Heart right ventricle (tissue), 16 donors: ENCODE measurements at regions not wholly inside any gene's neighbourhood (a gene's known extent, or its start where the extent isn't known, plus 50 kb on each side); places are given as distances from the start of the nearest gene placed in this dataset.
"Not testable (repeated sequence)": the region's sequence is repeated elsewhere in the genome, so short reads cannot be mapped to it uniquely, and the experiment has no call there.

Source experiments
- ATAC-seq, 8 donors: fragments of 200-7000 bp; cut with Tn5 transposase; one replicate each; pipeline ENCODE4 v1.9.1; 2020; ENCODE audit warnings: mild to moderate bottlenecking in 8 of 8, moderate library complexity in 8 of 8, moderate number of reproducible peaks in 1 of 8
- DNase-seq, 2 donors: peaks; one replicate each; pipeline ENCODE4 v3.0.0-alpha.2; 2020
- H3K27ac ChIP-seq, 10 donors: fragments of 200-600 bp; sonication (generic) in 2 of 10; one replicate each; pipeline versions ENCODE4 v1.5.0 to v1.8.0; 2020 to 2022; ENCODE audit warnings: mild to moderate bottlenecking in 3 of 10
- H3K27me3 ChIP-seq, 7 donors: fragments of 200-600 bp; one replicate each; pipeline ENCODE4 v1.8.0; 2021 to 2022; ENCODE audit warnings: mild to moderate bottlenecking in 2 of 7
- H3K36me3 ChIP-seq, 9 donors: fragments of 200-600 bp; sonication (generic) in 1 of 9; one replicate each; pipeline versions ENCODE4 v1.5.0 to v1.8.0; 2020 to 2022; ENCODE audit warnings: mild to moderate bottlenecking in 2 of 9
- H3K4me1 ChIP-seq, 9 donors: fragments of 200-600 bp; sonication (generic) in 1 of 9; one replicate each; pipeline versions ENCODE4 v1.5.0 to v1.8.0; 2020 to 2022; ENCODE audit warnings: mild to moderate bottlenecking in 4 of 9
- H3K4me3 ChIP-seq, 10 donors: fragments of 200-600 bp; sonication (generic) in 2 of 10; one replicate each; pipeline versions ENCODE4 v1.5.0 to v1.8.0; 2020 to 2022; ENCODE audit warnings: mild to moderate bottlenecking in 7 of 10, moderate library complexity in 2 of 10
- H3K9me3 ChIP-seq, 11 donors: fragments of 200-600 bp in 10 of 11; sonication (generic) in 2 of 11; one replicate each; pipeline versions ENCODE4 v1.5.0 to v1.8.0; 2013 to 2022; ENCODE audit warnings: mild to moderate bottlenecking in 2 of 11, control low read depth in 1 of 11, moderate library complexity in 1 of 11
- WGBS, 2 donors: extraction: QIAGEN DNeasy Blood & Tissue Kit; methylation state at CpG; one replicate each; pipeline ENCODE4 v1.1.7; 2013; ENCODE audit warnings: inconsistent platforms in 1 of 2; 5-methylcytosine and 5-hydroxymethylcytosine counted together
- intact Hi-C, 10 donors: fragments of 100-400 bp; cut with DNase I; formaldehyde crosslinking; loops; one replicate each; pipeline versions ENCODE4 v1.11.1 to v1.14.2; 2022
- TF ChIP-seq, protein P1 (sequence below), 9 donors: fragments of 200-600 bp; sonication (generic) in 2 of 9; IDR thresholded peaks; one replicate each; pipeline versions ENCODE4 v1.5.0 to v1.8.0; 2021 to 2022; ENCODE audit warnings: antibody characterized with exemption in 9 of 9, mild to moderate bottlenecking in 5 of 9, moderate library complexity in 1 of 9
- donor health status: Arrhythmogenic right ventricular cardiomyopathy.
- donor health status: ischemic (EF 13 %, LVEDD 7.1; RV severe dilation, severe dysfunction).
- donor health status: healthy with polysubstance abuse.
- donor health status: DM: no; HTN: yes; CAD: no.
- donor health status: DM: no; HTN: no; CAD: no.
- donor health status: ischemic (EF 25% LVEDD 6.9; RV normal size, moderate dysfunction).
- donor health status: ischemic (EF 25% LVEDD 5.7; RV mildly dilated, moderate dysfunction).
- donor health status: healthy.
- donor health status: DM: yes; HTN: yes; CAD: no.
- donor health status: Ischemic cardiomyopathy.
- donor health status: ischemic (EF 35%, LVEDD 5.7; RV mildly dilated, moderate dysfunction).
- donor health status: nonischemic (EF 11% LVEDD 7.7; RV severe dilation, severe dysfunction).
- donor health status: DM: yes; HTN: yes; CAD: no.
- donor health status: PGD.
- donor health status: ischemic (EF 29% LVEDD 5.4; RV normal size, mild dysfunction).
- donor health status: nonischemic (EF 23%, LVEDD 6.1; RV moderate dilation, normal function).

- peaks cover 0 to 45% (median 6%) of the 10 kb centered on the region in 11 donors for H3K9me3 ChIP-seq
- no peak for ATAC-seq
- TF ChIP-seq, protein P1, sequence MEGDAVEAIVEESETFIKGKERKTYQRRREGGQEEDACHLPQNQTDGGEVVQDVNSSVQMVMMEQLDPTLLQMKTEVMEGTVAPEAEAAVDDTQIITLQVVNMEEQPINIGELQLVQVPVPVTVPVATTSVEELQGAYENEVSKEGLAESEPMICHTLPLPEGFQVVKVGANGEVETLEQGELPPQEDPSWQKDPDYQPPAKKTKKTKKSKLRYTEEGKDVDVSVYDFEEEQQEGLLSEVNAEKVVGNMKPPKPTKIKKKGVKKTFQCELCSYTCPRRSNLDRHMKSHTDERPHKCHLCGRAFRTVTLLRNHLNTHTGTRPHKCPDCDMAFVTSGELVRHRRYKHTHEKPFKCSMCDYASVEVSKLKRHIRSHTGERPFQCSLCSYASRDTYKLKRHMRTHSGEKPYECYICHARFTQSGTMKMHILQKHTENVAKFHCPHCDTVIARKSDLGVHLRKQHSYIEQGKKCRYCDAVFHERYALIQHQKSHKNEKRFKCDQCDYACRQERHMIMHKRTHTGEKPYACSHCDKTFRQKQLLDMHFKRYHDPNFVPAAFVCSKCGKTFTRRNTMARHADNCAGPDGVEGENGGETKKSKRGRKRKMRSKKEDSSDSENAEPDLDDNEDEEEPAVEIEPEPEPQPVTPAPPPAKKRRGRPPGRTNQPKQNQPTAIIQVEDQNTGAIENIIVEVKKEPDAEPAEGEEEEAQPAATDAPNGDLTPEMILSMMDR (IDR thresholded peaks at IDR 0.05) = no peak
- H3K27me3 ChIP-seq = no peaks in the 10 kb centered on the region
- no peaks in the 10 kb centered on the region for H3K36me3 ChIP-seq
- intact Hi-C loops = loop anchor here in 1 of 10 donors (10.0 kb wide), 1 partner anchor 158 kb away; no protein-coding TSS in a partner anchor
- no peak overlapping the region for H3K4me3 ChIP-seq
- H3K4me1 ChIP-seq = peaks cover 0 to 11% (median 0%) of the 10 kb centered on the region in 9 donors
- no peak for DNase-seq
- no peak overlapping the region for H3K27ac ChIP-seq
Measured at GRCh38 chr9:34862836-34863235, 95.2 kb upstream of the PHF24 start.

DNA sequence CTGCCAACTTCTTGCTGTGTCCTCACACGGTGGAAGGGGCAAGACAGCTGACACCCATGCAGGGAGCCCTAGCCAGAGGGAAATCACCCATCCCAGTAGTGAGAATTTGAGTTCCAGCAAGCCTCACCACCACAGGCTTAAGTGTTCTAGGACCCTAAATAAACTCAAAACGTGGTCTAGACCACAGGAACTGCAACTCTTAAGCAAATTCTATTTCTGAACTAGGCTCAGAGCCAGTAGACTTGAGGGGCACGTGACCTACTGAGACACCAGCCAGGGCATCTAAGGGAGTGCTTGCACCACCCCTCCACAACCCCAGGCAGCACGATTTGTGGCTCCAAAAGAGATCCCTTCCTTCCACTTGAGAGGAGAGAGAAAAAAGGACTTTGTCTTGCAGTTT is 96.0 kb upstream of the PHF24 start:
- H3K27me3 ChIP-seq = no peaks in the 10 kb centered on the region
- intact Hi-C loops = loop anchor here in 1 of 10 donors (10.0 kb wide), 1 partner anchor 157 kb away; no protein-coding TSS in a partner anchor
- no peak for ATAC-seq
- TF ChIP-seq, protein P1 (IDR thresholded peaks at IDR 0.05) = no peak
- no peak overlapping the region for H3K27ac ChIP-seq
- H3K36me3 ChIP-seq = no peaks in the 10 kb centered on the region
- H3K4me3 ChIP-seq = no peak overlapping the region
- 23 to 32% methylated on average over 4 of the region's 4 CpGs for WGBS, 2 donors
- DNase-seq = no peak
- peaks cover 0 to 53% (median 9%) of the 10 kb centered on the region in 11 donors for H3K9me3 ChIP-seq
- H3K4me1 ChIP-seq = peaks cover 0 to 4% (median 0%) of the 10 kb centered on the region in 9 donors

DNA sequence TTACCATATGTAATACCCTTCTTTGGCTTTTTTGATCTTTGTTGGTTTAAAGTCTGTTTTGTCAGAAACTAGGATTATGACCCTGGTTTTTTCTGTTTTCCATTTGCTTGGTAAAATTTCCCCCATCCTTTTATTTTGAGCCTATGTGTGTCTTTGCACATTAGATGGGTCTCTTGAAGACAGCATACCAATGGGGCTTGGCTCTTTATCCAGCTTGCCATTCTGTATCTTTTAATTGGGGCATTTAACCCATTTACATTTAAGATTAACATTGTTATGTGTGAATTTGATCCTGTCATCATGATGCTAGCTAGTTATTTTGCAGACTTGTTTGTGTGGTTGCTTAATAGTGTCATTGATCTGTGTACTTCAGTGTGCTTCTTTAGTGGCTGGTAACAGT is 103.1 kb upstream of the PHF24 start:
- intact Hi-C loops = loop anchor here in 1 of 10 donors (10.0 kb wide), 1 partner anchor 80 kb away; no protein-coding TSS in a partner anchor
- not testable (repeated sequence) for ATAC-seq, H3K27ac ChIP-seq, H3K36me3 ChIP-seq, DNase-seq, H3K4me1 ChIP-seq, H3K27me3 ChIP-seq, H3K4me3 ChIP-seq
- peaks cover 0 to 66% (median 23%) of the 10 kb centered on the region in 11 donors for H3K9me3 ChIP-seq

GRCh38 chr9:34830068-34830467 is 120.1 kb upstream of the CCL21 start:
- TF ChIP-seq, protein P1 (IDR thresholded peaks at IDR 0.05) = no peak
- Histone ChIP-seq H3K4me1 (no peaks in the 10 kb centered on the region), H3K27me3 (peaks cover 0 to 9% (median 0%) of the 10 kb centered on the region in 7 donors), H3K36me3 (no peaks in the 10 kb centered on the region), H3K9me3 (no peaks in the 10 kb centered on the region), H3K4me3 (no peak overlapping the region), H3K27ac (no peak overlapping the region)
- WGBS, 2 donors = 90 to 95% methylated on average over 1 of the region's 1 CpG
- intact Hi-C loops = no loop called here
- DNase-seq = no peak
- ATAC-seq = no peak

GRCh38 chr9:34826999-34827538 is 117.1 kb upstream of the CCL21 start:
- TF ChIP-seq, protein P1 (IDR thresholded peaks at IDR 0.05) = no peak
- Histone ChIP-seq H3K27ac (no peak overlapping the region), H3K4me3 (no peak overlapping the region), H3K36me3 (no peaks in the 10 kb centered on the region), H3K4me1 (no peaks in the 10 kb centered on the region), H3K9me3 (no peaks in the 10 kb centered on the region), H3K27me3 (peaks cover 0 to 9% (median 0%) of the 10 kb centered on the region in 7 donors)
- DNase-seq = no peak
- peak in 1 of 8 donors; percentile 48 for ATAC-seq
- intact Hi-C loops = no loop called here
